GM12875 (cell line): ENCODE measurements at regions not wholly inside any gene's neighbourhood (a gene's known extent, or its start where the extent isn't known, plus 50 kb on each side); places are given as distances from the start of the nearest gene placed in this dataset.

ENCODE experiments used
- H3K4me3 ChIP-seq: one replicate; pipeline ENCODE4 v1.5.1; 2011; ENCODE audit warnings: low read depth, low read length, control low read depth
- CTCF ChIP-seq: IDR thresholded peaks from 2 replicates; pipeline ENCODE4 v1.5.1; 2011; ENCODE audit warnings: low read depth, mild to moderate bottlenecking, control low read depth, inconsistent platforms, low read length, moderate library complexity, borderline replicate concordance; ENCODE audit not compliant: insufficient read depth

- no peak for TF ChIP-seq CTCF
These were observed 210.8 kb upstream of the SEMA6D start for GRCh38 chr15:47506329-47507100.

GRCh38 chr15:47507221-47507985 lies 209.9 kb upstream of the SEMA6D start:
- no peak overlapping the region for H3K4me3 ChIP-seq
- no peak for TF ChIP-seq CTCF

More at GRCh38 chr15:47506329-47507100, 210.8 kb upstream of the SEMA6D start:
- no peak overlapping the region for H3K4me3 ChIP-seq

GRCh38 chr15:47511261-47511660 lies 206.0 kb upstream of the SEMA6D start:
- no peak for TF ChIP-seq CTCF
- no peak overlapping the region for H3K4me3 ChIP-seq

- no peak for TF ChIP-seq CTCF
- H3K4me3 ChIP-seq, result no peak overlapping the region
These were observed 203.8 kb upstream of the SEMA6D start for GRCh38 chr15:47513471-47513870.

GRCh38 chr15:47514200-47514652 lies 203.1 kb upstream of the SEMA6D start:
- H3K4me3 ChIP-seq, result no peak overlapping the region
- no peak for TF ChIP-seq CTCF

- H3K4me3 ChIP-seq, result no peak overlapping the region
- TF ChIP-seq CTCF, result no peak
These were observed 200.7 kb upstream of the SEMA6D start for GRCh38 chr15:47516558-47516957.

- H3K4me3 ChIP-seq, result no peak overlapping the region
- no peak for TF ChIP-seq CTCF
These were observed 200.3 kb upstream of the SEMA6D start for GRCh38 chr15:47516972-47517371.
